OCI-LY3 (cell line): ENCODE measurements at regions not wholly inside any gene's neighbourhood (a gene's known extent, or its start where the extent isn't known, plus 50 kb on each side); places are given as distances from the start of the nearest gene placed in this dataset.

Experiments
- CTCF ChIP-seq: fragments of 200-600, 300-600 bp; sonication (generic); IDR thresholded peaks from 2 replicates; pipeline ENCODE4 v1.5.1; 2014; ENCODE audit warnings: antibody characterized with exemption, low read length, low read depth
- EZH2phosphoT487 ChIP-seq: fragments of 200-600 bp; shearing (Covaris generic); IDR thresholded peaks from 2 replicates; pipeline ENCODE4 v1.6.1; 2018; ENCODE audit warnings: antibody characterized with exemption, mixed run types, low read depth

- TF ChIP-seq CTCF (peak; percentile 87), EZH2phosphoT487 (no peak)
These were observed 70.0 kb upstream of the FAM241A start for GRCh38 chr4:112075129-112075753.
